DOHH2 (cell line): ENCODE measurements at regions not wholly inside any gene's neighbourhood (a gene's known extent, or its start where the extent isn't known, plus 50 kb on each side); places are given as distances from the start of the nearest gene placed in this dataset.

Source experiments
- CTCF ChIP-seq: fragments of 200-600 bp; sonication (generic); IDR thresholded peaks from one replicate; pipeline ENCODE4 v1.5.1; 2014; ENCODE audit warnings: antibody characterized with exemption, mild to moderate bottlenecking, low read depth, low read length; ENCODE audit not compliant: poor library complexity, severe bottlenecking
- EZH2phosphoT487 ChIP-seq: fragments of 200-600 bp; sonication (generic); IDR thresholded peaks from 2 replicates; pipeline ENCODE4 v1.6.1; 2017; ENCODE audit warnings: borderline replicate concordance, mild to moderate bottlenecking, antibody characterized with exemption, low read length, moderate library complexity, mixed read lengths

GRCh38 chrX:106220177-106220576, 52.1 kb downstream of the PWWP3B start:
- TF ChIP-seq CTCF (peak; percentile 27), EZH2phosphoT487 (no peak)
